ENCODE measurements at regions not wholly inside any gene's neighbourhood (a gene's known extent, or its start where the extent isn't known, plus 50 kb on each side); places are given as distances from the start of the nearest gene placed in this dataset.

- DNase-seq (ENCODE audit: extremely low read depth in 1 of 11, low read depth in 9 of 11, low spot score in 4 of 11) = no peak
Observed at GRCh38 chr5:56335212-56335611, 102.1 kb upstream of the ANKRD55 start.

GRCh38 chr5:56330806-56331205, 97.7 kb upstream of the ANKRD55 start:
- no peak for DNase-seq (ENCODE audit: extremely low read depth in 1 of 11, low read depth in 9 of 11, low spot score in 4 of 11)

GRCh38 chr5:56330167-56330566, 97.0 kb upstream of the ANKRD55 start:
- DNase-seq (ENCODE audit: extremely low read depth in 1 of 11, low read depth in 9 of 11, low spot score in 4 of 11) = no peak

- DNase-seq (ENCODE audit: extremely low read depth in 1 of 11, low read depth in 9 of 11, low spot score in 4 of 11) = no peak
Observed at GRCh38 chr5:56329652-56330051, 96.5 kb upstream of the ANKRD55 start.

- DNase-seq (ENCODE audit: extremely low read depth in 1 of 11, low read depth in 9 of 11, low spot score in 4 of 11) = no peak
Observed at GRCh38 chr5:56328753-56329560, 95.8 kb upstream of the ANKRD55 start.

GRCh38 chr5:56327809-56328208, 94.7 kb upstream of the ANKRD55 start:
- DNase-seq (ENCODE audit: extremely low read depth in 1 of 11, low read depth in 9 of 11, low spot score in 4 of 11) = no peak

GRCh38 chr5:56326770-56327169, 93.6 kb upstream of the ANKRD55 start:
- no peak for DNase-seq (ENCODE audit: extremely low read depth in 1 of 11, low read depth in 9 of 11, low spot score in 4 of 11)

GRCh38 chr5:56326116-56326515, 93.0 kb upstream of the ANKRD55 start:
- no peak for DNase-seq (ENCODE audit: extremely low read depth in 1 of 11, low read depth in 9 of 11, low spot score in 4 of 11)

GRCh38 chr5:56325039-56325438, 91.9 kb upstream of the ANKRD55 start:
- no peak for DNase-seq (ENCODE audit: extremely low read depth in 1 of 11, low read depth in 9 of 11, low spot score in 4 of 11)

- DNase-seq (ENCODE audit: extremely low read depth in 1 of 11, low read depth in 9 of 11, low spot score in 4 of 11) = no peak
Observed at GRCh38 chr5:56323505-56323904, 90.4 kb upstream of the ANKRD55 start.

- DNase-seq (ENCODE audit: extremely low read depth in 1 of 11, low read depth in 9 of 11, low spot score in 4 of 11) = no peak
Observed at GRCh38 chr5:56322592-56322991, 89.5 kb upstream of the ANKRD55 start.

GRCh38 chr5:56321236-56321881, 88.2 kb upstream of the ANKRD55 start:
- DNase-seq (ENCODE audit: extremely low read depth in 1 of 11, low read depth in 9 of 11, low spot score in 4 of 11) = no peak

- DNase-seq (ENCODE audit: extremely low read depth in 1 of 11, low read depth in 9 of 11, low spot score in 4 of 11) = no peak
Observed at GRCh38 chr5:56320686-56321085, 87.6 kb upstream of the ANKRD55 start.

GRCh38 chr5:56319526-56320181, 86.5 kb upstream of the ANKRD55 start:
- DNase-seq (ENCODE audit: extremely low read depth in 1 of 11, low read depth in 9 of 11, low spot score in 4 of 11) = no peak

- DNase-seq (ENCODE audit: extremely low read depth in 1 of 11, low read depth in 9 of 11, low spot score in 4 of 11) = no peak
Observed at GRCh38 chr5:56317923-56318561, 84.9 kb upstream of the ANKRD55 start.

- DNase-seq (ENCODE audit: extremely low read depth in 1 of 11, low read depth in 9 of 11, low spot score in 4 of 11) = no peak
Observed at GRCh38 chr5:56316299-56316994, 83.3 kb upstream of the ANKRD55 start.

GRCh38 chr5:56314529-56314928, 81.4 kb upstream of the ANKRD55 start:
- no peak for DNase-seq (ENCODE audit: extremely low read depth in 1 of 11, low read depth in 9 of 11, low spot score in 4 of 11)

- DNase-seq (ENCODE audit: extremely low read depth in 1 of 11, low read depth in 9 of 11, low spot score in 4 of 11) = no peak
Observed at GRCh38 chr5:56313596-56313995, 80.5 kb upstream of the ANKRD55 start.

GRCh38 chr5:56313004-56313531, 79.9 kb upstream of the ANKRD55 start:
- no peak for DNase-seq (ENCODE audit: extremely low read depth in 1 of 11, low read depth in 9 of 11, low spot score in 4 of 11)
